ENCODE measurements at regions not wholly inside any gene's neighbourhood (a gene's known extent, or its start where the extent isn't known, plus 50 kb on each side); places are given as distances from the start of the nearest gene placed in this dataset.

DNA sequence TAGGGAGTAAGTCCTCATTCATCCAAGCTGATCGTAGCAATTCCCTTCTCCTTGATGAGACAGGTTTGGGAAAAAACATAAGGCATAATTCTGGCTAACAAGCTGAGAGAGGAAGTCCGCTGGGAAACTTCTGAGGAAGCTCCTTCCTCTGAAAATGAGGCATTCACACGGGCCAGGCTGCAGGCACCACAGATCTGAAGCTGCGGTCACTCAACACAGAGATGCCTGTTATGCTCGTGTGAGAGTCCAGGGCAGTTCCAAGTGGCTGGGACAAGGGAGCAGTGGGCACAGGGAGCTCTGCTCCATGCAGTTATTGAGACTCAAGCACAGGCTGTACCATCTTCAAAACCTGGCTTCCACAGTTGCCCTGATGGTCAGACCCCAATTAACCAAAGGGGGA, 200.9 kb upstream of the ID2 start:
- WGBS, 3 donors = 44 to 65% (median 52%) methylated on average over 5 of the region's 5 CpGs
- H3K27ac ChIP-seq (ENCODE audit: low read depth, low read length) = no peak overlapping the region

DNA sequence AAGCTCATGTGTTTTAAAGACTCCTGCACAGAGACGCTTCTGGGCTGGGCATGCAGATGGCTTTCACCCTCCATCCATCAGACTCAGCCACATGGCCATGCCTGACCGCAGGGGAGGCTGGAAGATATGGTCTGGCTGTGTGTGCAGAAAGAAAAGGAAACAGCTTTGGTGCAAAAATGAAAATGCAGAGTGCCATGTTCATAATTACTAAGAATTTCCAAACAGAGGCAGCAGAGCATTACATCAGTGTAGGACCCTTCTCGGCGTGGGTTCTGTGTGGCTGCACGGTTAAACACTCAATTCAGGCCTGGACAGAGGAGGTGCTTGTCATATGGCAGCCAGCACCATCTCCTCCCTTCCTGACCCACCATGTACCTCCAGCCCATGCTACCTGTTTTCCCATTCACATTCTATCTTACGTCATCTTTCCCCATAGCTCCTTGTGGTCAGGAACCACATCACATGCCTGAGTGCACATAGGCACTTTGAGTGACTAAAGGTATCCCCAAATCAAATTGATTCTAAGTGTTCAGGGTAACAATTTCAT, 200.3 kb upstream of the ID2 start:
- 52 to 84% (median 63%) methylated on average over 6 of the region's 6 CpGs for WGBS, 3 donors
- H3K27ac ChIP-seq (ENCODE audit: low read depth, low read length) = no peak overlapping the region

DNA sequence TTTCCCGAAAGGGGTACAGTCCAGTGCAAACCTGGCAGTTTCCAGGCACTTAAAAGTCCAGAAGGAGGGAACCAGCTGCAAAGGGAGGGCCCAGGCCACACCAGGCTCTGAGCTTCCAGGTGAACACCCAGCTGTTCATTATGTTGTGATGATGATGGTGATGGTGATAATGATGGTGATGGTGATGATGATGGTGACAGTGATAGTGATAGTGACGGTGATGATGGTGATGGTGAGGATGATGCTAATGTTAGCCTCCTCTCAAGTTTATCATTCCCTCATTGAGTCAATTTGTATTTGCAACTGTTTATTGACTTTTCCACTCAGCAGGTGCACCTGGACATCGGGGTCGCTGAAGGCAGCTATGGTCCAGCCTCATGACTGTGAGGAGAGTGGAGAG, 199.4 kb upstream of the ID2 start:
- H3K27ac ChIP-seq (ENCODE audit: low read depth, low read length) = no peak overlapping the region
- WGBS, 3 donors = 79 to 95% (median 92%) methylated on average over 4 of the region's 4 CpGs

DNA sequence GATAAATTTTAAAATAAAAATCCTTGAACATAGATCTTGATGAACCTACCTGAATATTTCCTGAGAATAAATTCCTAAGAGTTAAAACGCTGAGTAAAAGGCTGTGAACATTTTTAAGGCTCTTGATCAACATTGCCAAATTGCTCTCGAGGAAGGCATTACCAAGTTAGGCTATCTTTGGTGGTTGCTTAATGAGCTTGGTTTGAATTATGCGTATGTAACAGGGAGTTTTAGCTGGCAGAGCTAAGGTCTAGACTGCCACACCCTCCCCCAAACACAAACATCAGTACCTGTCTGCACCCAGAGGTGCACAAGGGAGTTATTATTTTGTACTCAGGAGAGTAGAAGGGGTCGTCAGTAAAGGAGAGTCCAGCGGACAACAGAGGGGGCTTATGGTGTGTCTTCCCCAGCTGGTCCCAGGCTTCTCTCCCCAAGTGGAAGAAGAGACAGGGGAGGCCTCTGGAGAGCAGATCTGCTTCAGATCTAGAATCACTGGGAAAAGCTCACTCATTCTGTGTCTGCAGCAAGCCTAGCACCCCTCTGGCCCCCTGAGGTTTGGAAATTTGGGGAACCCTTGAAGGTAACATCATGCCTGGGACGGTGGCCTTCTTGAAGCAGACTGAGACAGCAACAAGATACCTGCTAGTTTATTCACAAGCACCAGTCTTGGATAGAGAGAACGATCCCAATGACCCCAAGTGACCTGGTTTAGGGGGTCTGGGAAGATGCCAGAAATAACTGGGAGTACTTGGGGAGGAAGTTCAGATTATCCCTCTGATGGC, 197.2 kb upstream of the ID2 start:
- WGBS, 3 donors = 74 to 84% (median 77%) methylated on average over 7 of the region's 7 CpGs
- no peak overlapping the region for H3K27ac ChIP-seq (ENCODE audit: low read depth, low read length)

DNA sequence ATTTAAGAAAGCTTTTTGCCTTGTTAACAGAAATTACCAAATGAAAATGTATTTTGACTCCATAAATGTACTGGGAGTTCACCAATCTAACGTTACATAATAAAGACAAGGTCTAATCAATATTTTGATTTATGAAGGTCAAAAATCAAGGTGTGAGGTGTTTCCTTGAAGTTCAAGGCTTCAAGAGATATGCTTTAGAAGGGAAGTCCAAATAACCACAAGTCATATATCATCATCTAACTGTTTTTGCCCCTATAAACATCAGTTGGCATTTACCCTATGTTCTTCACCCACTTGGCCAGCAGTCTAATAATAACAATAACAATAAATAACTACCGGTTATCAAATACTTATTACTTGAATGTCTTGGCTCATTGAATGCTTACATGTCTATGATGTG, 196.1 kb upstream of the ID2 start:
- WGBS, 3 donors = 55 to 73% (median 56%) methylated on average over 2 of the region's 2 CpGs

DNA sequence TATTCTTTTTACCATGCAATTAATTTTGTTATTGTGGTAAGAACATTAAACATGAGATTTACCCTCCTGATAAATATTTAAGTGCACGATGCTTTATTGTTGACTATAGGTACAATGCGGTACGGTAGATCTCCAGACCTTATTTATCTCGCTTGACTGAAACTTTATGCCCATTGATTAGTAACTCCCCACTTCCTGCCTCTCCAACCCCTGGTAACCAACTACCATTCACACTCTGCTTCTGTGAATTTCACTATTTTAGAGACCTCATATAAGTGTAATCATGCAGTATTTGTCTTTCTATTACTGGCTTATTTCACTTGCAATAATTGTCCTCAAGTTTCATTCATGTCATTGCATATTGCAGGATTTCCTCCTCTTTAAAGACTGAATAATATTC, 195.7 kb upstream of the ID2 start:
- WGBS, 3 donors = 82 to 97% (median 83%) methylated on average over 4 of the region's 4 CpGs

More for the DNA sequence above, 196.1 kb upstream of the ID2 start:
- H3K27ac ChIP-seq (ENCODE audit: low read depth, low read length) = no peak overlapping the region

DNA sequence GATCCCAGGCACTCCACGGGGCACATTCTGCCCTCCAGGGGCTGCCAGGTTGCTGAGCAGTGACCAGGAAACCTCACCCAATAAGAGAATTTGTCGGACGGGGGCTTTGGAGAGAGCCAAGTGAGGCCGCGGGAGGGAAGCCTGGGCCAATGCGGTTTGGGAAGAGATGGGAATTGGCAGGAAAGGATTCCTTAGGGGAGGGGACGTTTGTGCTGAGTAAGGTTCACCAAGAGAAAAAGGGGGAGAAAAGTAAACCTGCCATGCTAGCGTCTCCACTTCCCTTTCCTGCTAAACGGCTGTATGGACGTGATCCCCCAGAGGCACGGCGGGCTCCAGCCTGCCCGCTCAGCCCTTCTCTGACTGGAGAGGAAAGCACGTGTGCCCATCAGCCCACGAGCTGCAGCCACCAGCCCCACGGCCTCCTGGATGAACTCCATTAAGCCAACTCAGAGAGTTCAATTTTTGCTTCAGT, 194.4 kb upstream of the ID2 start:
- no peak overlapping the region for H3K27ac ChIP-seq (ENCODE audit: low read depth, low read length)
- 34 to 70% (median 40%) methylated on average over 14 to 16 of the region's 16 CpGs for WGBS, 3 donors

More for the DNA sequence above, 195.7 kb upstream of the ID2 start:
- no peak overlapping the region for H3K27ac ChIP-seq (ENCODE audit: low read depth, low read length)

DNA sequence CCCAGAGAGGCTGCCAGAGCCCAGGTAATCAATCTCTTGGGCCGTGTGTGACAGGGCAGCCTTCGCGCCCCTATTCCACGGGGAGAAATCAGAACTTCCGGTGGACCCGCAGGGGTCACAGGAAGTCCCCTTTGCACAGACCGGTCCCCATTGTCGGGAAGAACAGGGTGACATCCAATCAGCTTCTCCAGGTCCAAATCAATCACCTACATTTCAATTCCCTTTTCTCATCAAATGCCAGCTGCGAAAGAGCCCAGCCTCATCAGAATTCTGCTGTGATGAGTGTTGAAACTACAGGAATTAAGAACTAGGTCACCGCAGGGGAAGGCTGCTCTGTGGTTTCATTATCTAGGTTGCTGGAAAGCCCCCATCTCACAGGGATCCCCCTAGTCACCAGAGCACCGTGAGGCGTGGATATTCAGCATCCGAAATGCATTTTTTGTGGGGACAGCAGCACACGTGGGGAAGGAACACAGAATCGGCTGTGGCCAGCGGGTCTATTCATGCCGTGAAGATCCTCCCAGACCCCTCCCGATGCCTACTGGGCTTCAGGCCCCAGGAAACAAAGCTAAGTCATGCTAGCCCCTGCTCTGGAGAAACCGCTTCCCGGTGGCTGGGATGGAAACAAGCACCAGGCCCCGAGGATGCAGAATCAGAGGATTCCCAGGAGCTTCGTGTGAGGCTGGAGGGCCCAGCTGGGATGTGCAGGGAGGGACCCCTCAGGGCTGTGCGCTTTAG, 193.7 kb upstream of the ID2 start:
- WGBS, 3 donors = 48 to 77% (median 54%) methylated on average over 23 of the region's 23 CpGs
- no peak overlapping the region for H3K27ac ChIP-seq (ENCODE audit: low read depth, low read length)

DNA sequence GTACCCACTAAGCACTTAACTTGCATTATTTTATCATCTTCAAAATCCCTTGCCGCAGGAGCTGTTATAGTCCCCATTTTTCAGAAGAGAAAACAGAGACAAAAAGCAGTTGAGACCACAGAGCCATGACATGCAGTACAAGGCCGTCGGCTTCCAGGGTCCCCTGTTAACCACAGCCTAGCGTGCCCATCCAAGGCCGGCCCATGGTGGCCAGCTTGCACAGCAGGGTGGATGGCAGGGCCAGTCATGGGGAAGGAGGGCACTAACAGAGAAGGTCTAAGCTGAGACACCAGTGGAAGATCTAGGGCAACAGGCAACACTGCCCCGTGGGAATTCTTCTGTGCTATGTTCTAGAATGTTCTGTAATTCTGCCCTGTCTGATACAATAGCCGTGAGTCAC, 192.6 kb upstream of the ID2 start:
- H3K27ac ChIP-seq (ENCODE audit: low read depth, low read length) = no peak overlapping the region
- 94 to 97% (median 94%) methylated on average over 7 of the region's 7 CpGs for WGBS, 3 donors

DNA sequence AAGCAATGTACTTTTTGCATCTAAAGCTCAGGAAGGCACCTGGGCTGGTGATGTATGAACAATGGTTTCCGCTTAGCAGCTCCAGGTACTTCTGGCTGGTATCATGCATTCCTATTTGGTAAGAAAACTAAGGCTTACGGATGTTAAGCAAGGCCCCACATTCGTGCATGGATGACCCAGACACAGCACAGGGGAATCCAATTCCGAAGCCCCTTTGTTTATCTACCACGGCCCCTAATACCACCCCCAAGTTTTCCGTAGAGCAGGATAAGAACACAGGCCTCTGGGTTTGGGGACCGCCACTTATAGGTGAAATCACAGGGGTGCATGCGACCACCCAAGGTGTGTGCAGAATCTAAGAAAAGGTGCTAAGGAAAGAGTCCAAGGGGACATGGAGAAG, 192.1 kb upstream of the ID2 start:
- WGBS, 3 donors = 97% methylated on average over 8 of the region's 8 CpGs
- no peak overlapping the region for H3K27ac ChIP-seq (ENCODE audit: low read depth, low read length)

DNA sequence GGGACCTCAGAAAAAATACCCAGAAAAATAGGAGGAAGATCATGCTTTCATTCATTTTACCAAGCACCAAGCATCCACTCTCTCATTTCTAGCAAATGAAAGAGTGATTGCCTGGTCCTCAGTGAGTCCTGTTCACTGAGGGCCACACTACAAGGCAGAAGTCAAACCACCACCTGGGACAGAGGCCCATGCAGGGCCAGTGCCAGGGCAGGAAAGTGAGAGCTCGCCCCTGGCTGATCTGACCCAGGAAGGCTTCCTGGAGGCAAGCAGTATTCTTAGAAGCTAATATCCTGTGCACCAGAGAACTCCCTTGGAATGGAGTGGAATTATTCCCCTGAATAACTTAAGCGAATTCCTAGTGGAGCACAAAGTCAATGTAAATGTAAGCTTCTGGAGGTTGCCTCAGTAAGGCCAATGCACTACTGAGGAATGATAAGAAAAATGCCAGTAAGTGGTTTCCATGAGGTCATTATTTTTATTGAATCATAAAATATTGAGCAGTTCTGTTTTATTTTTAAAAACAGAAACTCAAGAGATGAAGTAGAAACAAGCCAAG, 191.6 kb upstream of the ID2 start:
- WGBS, 3 donors = 87 to 93% (median 91%) methylated on average over 2 of the region's 2 CpGs
- no peak overlapping the region for H3K27ac ChIP-seq (ENCODE audit: low read depth, low read length)

DNA sequence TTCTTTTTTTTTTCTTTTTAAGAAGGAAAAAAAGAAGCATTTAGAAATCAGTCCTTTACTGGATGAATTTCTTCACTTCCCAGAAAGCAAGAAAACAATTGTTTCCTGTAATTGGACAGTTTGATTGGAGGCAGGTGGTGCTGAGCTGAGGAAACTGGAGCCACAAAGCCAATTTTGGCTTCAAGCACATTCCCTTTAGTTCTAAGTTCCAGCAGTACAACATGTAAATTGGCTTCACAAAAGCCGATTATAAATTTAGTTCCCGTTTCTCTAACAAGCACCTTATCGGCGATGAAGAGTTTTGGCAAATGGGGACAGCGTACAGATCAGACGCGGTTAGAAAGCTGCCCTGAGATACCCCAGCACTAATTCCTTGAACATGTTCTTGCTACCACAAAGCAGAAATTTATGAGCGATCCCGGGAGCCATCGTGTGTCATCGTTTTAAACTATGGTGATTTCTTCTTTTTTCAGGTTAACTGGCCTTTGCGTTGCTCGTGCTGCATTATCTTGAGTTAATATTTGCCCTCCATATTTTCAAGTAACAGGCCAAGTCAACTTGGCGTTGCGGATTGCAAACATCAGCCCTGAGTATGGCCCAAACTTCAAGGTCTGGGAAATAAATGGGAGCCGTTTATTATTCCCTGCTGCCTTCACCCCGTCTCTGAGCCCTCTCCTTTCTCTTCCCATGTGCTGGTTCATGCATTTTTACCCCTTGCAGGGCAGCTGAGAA, 190.4 kb upstream of the ID2 start:
- 20 to 59% (median 51%) methylated on average over 17 of the region's 17 CpGs for WGBS, 3 donors
- no peak overlapping the region for H3K27ac ChIP-seq (ENCODE audit: low read depth, low read length)

DNA sequence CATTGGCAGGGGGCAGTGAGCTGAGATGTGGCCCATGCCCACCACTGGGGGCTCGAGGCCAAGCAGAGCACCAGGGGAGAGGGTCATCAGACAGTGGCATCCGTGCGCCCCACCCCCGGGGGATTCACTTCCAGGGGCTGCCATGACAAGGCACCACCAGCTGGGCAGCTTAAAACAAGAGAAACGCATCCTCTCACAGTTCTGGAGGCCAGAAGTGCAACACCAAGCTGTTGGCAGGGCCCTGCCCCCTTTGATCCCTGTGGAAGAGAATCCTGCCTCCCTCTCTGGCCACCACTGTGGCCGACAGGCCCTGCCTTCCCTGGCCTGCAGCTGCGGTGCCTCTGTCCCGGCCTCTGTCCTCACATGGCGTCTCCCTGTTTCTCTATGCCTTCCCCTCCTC, 187.7 kb upstream of the ID2 start:
- no peak overlapping the region for H3K27ac ChIP-seq (ENCODE audit: low read depth, low read length)
- WGBS, 3 donors = 86 to 93% (median 87%) methylated on average over 9 of the region's 9 CpGs

DNA sequence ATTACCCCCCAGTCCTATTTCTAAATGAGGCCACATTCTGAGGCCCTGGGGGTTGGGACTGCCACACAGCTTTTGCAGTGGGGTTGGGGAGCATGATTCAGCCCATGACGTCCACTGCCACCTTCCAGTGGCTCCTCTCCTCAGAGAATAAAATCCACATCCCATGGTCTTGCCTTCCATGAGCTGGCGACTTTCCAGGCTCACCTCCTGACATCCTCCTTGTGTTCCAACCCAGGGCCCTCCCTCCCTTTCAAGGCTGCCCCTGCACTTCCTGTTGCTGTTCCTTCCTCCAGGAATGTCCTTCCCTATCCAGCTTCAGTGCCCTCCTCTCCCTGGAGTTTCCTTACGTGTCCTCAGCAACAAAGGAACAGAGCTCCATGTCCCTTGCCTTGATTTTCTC, 187.3 kb upstream of the ID2 start:
- no peak overlapping the region for H3K27ac ChIP-seq (ENCODE audit: low read depth, low read length)

DNA sequence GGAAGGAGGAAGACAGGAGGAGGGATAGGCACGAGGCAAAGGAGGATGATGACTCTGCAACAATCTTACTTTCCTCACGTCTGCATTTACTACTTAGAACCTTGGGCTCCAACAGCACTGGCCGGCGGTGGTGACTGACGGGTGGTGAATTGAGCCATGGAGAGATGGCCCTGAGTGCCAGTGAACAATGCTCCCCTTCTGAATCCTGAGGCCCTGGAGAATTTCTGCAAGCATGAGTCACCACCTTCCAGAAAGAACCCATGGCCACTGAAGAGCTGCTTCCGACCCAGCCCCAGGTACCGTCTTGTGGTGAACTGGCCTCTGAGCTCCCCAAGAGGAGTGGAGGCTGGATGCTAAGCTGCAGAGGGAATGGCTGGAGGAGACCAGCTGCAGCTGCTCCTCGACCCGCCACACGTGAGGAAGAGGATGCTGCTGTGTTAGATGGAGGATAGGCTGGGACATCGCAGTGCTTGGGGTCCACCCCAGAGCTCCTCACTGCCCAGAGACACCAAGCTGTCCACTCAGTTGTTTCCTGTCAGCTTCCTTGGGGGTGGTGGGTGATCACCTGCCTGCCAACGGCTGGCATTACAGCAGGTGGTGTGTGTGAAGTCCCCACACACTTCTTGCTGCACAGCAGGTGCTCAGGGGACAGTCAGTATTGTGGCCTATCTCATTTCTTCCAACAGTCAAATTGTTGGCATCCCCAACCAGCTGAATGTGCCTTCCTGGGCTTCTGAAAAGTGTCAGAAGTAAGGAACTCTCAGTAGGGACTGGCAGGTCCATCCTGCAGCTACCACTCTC, 186.5 kb upstream of the ID2 start:
- no peak overlapping the region for H3K27ac ChIP-seq (ENCODE audit: low read depth, low read length)
- 83 to 95% (median 84%) methylated on average over 12 of the region's 12 CpGs for WGBS, 3 donors

More for the DNA sequence above, 187.3 kb upstream of the ID2 start:
- WGBS, 3 donors = 65 to 85% (median 77%) methylated on average over 3 of the region's 3 CpGs

DNA sequence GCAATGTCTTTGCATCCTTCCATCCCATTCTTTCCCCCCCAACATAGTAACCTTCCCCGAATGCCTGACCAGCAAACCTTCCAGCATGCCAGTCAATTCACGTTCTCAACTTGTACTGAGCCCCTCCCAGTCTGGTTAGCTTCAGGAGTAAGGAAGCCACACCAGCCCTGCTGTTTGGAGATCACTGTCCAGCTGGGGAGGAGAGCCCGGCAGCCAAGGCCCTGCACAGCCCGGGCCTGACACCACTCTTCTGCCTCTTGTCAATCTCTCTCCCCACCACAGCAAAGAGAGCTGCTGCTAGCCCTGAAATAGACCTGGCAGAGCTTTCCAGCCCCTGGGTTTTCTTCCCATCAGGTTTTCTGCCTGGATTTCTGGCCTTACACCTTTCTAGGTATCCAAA, 185.8 kb upstream of the ID2 start:
- H3K27ac ChIP-seq (ENCODE audit: low read depth, low read length) = no peak overlapping the region
- 67 to 76% (median 73%) methylated on average over 4 of the region's 4 CpGs for WGBS, 3 donors

DNA sequence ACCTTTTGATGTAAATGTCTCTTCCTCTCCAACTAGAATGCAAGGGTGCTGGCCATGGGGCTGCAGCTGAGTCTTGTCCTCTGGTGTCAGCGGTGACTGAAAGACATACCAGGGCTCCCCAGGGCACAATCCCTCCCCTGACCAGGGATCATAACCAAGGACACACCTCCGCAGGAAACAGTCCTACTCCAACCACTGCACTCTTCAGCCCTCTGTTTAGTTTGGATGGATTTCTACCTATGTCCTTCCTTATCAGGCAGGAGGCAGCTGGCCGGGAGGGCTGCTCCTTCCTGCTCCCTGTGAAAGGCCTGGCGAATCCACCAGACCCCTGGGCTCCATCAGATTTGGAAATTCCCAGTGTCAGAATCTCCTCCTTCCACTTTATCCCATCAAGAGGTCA, 185.2 kb upstream of the ID2 start:
- WGBS, 3 donors = 57 to 80% (median 77%) methylated on average over 4 of the region's 4 CpGs
- H3K27ac ChIP-seq (ENCODE audit: low read depth, low read length) = no peak overlapping the region

DNA sequence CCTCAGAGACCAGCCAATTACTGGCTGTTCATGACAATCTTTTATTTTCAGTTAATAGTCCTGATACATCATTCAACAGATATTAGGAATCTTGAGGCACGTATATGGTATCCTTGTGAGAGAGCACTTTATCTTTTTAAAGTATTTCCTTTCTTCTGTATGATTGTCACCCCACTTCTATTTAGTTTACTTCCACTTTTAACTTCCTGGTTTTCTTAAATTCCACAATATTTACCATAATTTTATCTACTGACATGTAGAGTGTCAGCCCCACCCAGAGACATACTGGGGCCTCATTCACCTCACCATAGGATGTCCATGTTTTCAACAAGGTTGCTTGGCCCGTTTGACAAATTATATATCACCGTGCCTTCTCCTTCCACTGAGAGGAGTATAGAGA, 182.9 kb upstream of the ID2 start:
- no peak overlapping the region for H3K27ac ChIP-seq (ENCODE audit: low read depth, low read length)
- 60 to 84% (median 75%) methylated on average over 3 of the region's 3 CpGs for WGBS, 3 donors

All from adipose tissue (tissue), 3 donors.